Common myeloid progenitor, CD34-positive (primary cell): ENCODE measurements at regions not wholly inside any gene's neighbourhood (a gene's known extent, or its start where the extent isn't known, plus 50 kb on each side); places are given as distances from the start of the nearest gene placed in this dataset.

ENCODE experiments used
- CTCF ChIA-PET: fragments of 350-600 bp; sonication (Branson Sonifier 250); formaldehyde crosslinking; loops from one replicate; lab custom pipeline; 2021; ENCODE audit warnings: antibody characterized with exemption; lab: Charles Lee
- POLR2A ChIA-PET: fragments of 350-600 bp; sonication (Branson Sonifier 250); formaldehyde crosslinking; loops from one replicate; lab custom pipeline; 2021; ENCODE audit warnings: antibody characterized with exemption; lab: Charles Lee
- DNase-seq, 3 donors: peaks; one replicate each; pipeline versions ENCODE4 v3.0.0 to v3.0.0-alpha.2; 2013
- H3K27ac ChIP-seq, 2 experiments: 1 replicate in 1 of 2; 2 replicates in 1 of 2; pipeline ENCODE4 v1.7.0; 2013; ENCODE audit warnings: inconsistent platforms in 2 of 2, low read length in 2 of 2, mild to moderate bottlenecking in 2 of 2, low read depth in 1 of 2, moderate library complexity in 1 of 2; ENCODE audit not compliant: severe bottlenecking in 2 of 2, insufficient read depth in 1 of 2, poor library complexity in 1 of 2
- H3K27me3 ChIP-seq, 5 experiments: replicated peaks in 2 of 5; 1 replicate in 3 of 5; 2 replicates in 2 of 5; pipeline versions ENCODE4 v1.6.1 to v1.7.0; 2013; ENCODE audit warnings: low read length in 4 of 5, mild to moderate bottlenecking in 2 of 5, moderate library complexity in 2 of 5, inconsistent platforms in 1 of 5; ENCODE audit not compliant: insufficient read depth in 5 of 5, control insufficient read depth in 4 of 5
- H3K36me3 ChIP-seq, 4 experiments: 1 replicate in 2 of 4; 2 replicates in 2 of 4; pipeline versions ENCODE4 v1.6.1 to v1.7.0; 2013; ENCODE audit warnings: low read length in 3 of 4, control low read depth in 1 of 4, mild to moderate bottlenecking in 1 of 4; ENCODE audit not compliant: control insufficient read depth in 4 of 4, insufficient read depth in 4 of 4
- H3K4me1 ChIP-seq, 4 experiments: 1 replicate in 3 of 4; 2 replicates in 1 of 4; pipeline versions ENCODE4 v1.6.1 to v1.7.1; 2013; ENCODE audit warnings: low read length in 3 of 4, mild to moderate bottlenecking in 3 of 4, control low read depth in 1 of 4, inconsistent platforms in 1 of 4, moderate library complexity in 1 of 4; ENCODE audit not compliant: control insufficient read depth in 4 of 4, insufficient read depth in 4 of 4; ENCODE audit errors: control extremely low read depth in 1 of 4
- H3K4me3 ChIP-seq, 7 experiments: 1 replicate in 4 of 7; 2 replicates in 3 of 7; pipeline versions ENCODE4 v1.5.1 to v1.7.0; 2013; ENCODE audit warnings: mild to moderate bottlenecking in 7 of 7, low read length in 6 of 7, moderate library complexity in 6 of 7, inconsistent platforms in 2 of 7, low read depth in 2 of 7, control low read depth in 1 of 7; ENCODE audit not compliant: insufficient read depth in 4 of 7, control insufficient read depth in 1 of 7; ENCODE audit errors: extremely low read depth in 1 of 7
- H3K9me3 ChIP-seq, 5 experiments: 1 replicate in 4 of 5; 2 replicates in 1 of 5; pipeline versions ENCODE4 v1.6.1 to v1.7.1; 2013; ENCODE audit warnings: low read length in 4 of 5, mild to moderate bottlenecking in 2 of 5, inconsistent platforms in 1 of 5, low read depth in 1 of 5, moderate library complexity in 1 of 5; ENCODE audit not compliant: control insufficient read depth in 4 of 5, insufficient read depth in 2 of 5; ENCODE audit errors: control extremely low read depth in 1 of 5
- WGBS: methylation state at CpG from one replicate; pipeline ENCODE4 v1.1.5; 2013; ENCODE audit not compliant: insufficient coverage; 5-methylcytosine and 5-hydroxymethylcytosine counted together

DNA sequence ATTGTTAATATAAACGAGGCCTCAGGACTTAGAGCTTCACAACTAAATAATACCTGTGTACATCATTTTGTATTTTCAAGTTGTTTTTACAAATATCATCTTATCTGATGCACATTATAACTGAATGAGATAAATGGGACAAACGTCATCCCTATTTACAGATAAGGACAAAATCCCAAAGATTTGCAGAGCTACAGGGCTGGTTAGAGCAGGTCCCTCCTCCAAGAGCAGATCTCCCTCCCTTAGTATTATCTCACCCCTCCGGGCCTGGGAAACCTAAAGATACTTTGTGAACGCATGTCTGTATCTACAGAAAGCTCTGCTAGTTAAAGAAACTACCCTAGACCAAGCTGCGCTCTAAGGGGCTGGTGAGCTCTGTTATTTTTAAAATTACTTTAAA lies 130.4 kb upstream of the PROKR2 start:
- Histone ChIP-seq H3K27me3 (peaks cover 0 to 14% (median 3%) of the 10 kb centered on the region in 5 experiments), H3K4me1 (no peaks in the 10 kb centered on the region), H3K27ac (no peak overlapping the region), H3K9me3 (no peaks in the 10 kb centered on the region), H3K36me3 (no peaks in the 10 kb centered on the region), H3K4me3 (no peak overlapping the region)
- no peak for DNase-seq
- WGBS = 100% methylated on average over 1 of the region's 5 CpGs
- ChIA-PET CTCF (interaction anchor here (1.2 to 1.3 kb wide), 2 partner anchors 45 to 241 kb away, joined by 4 read pairs; no protein-coding TSS in a partner anchor), POLR2A (no interaction called here)

DNA sequence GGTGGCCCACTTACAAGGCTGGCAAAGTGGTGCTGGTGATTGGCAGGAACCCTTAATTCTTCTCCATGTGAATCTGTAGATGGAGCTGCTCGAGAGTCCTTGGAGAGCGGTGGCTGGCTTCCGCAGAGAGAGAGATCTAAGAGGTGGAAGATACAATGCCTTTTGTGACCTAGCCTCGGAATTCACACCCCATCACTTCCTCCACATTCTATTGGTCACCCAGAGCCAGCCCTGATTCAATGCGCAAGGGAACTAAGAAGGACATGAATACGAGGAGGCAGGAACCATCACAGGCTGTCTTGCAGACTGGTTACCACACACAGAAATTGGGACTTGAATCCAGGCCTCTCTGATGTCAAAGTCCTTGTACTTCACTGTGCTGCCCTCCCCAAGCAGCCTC lies 128.9 kb upstream of the PROKR2 start:
- Histone ChIP-seq H3K9me3 (no peaks in the 10 kb centered on the region), H3K27ac (no peak overlapping the region), H3K27me3 (peaks cover 0 to 16% (median 8%) of the 10 kb centered on the region in 5 experiments), H3K36me3 (no peaks in the 10 kb centered on the region), H3K4me1 (no peaks in the 10 kb centered on the region), H3K4me3 (no peak overlapping the region)
- DNase-seq = no peak
- ChIA-PET CTCF (no interaction called here), POLR2A (no interaction called here)
- WGBS = 90% methylated on average over 2 of the region's 6 CpGs

DNA sequence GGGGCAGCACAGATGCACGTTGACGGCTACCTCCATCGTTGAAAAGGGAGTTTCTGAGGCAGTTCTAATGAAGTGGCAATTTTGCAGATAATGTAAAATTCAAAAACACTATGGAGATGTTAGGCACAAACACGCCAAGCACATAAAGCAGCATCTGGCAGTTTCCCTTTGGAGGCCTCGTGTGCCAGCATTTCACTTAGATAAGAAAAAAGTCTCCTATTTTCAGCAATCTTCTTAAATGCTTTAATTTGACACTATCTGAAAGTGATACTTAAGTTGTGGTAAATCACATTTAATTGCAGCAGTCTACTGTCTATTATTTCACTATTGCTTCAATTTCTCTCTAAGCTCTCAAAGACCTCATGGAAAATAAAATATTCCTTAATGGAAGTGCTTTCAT lies 125.3 kb upstream of the PROKR2 start:
- no CpG with 5 or more reads among the region's 5 CpGs for WGBS

DNA sequence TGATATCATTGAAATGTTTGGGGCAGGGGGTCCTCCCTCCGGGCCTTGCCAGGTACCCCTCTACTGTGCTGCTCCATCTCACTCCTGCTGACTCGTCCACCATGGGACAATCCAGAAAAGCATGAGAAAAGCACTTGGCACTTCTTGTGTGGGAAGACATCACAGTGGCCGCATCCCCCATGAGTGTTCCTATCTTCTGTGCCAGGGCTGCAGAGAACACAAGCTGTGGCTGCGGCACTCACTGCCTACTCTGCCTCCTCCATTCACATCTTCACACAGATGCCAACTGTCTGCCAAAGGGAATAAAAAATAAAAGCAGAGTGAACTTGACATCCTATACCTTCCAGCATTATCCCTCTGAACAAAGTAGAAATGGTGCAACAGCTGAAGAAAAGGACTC lies 117.4 kb upstream of the PROKR2 start:
- H3K36me3 ChIP-seq = no peaks in the 10 kb centered on the region
- 91% methylated on average over 4 of the region's 4 CpGs for WGBS
- H3K9me3 ChIP-seq = peaks cover 2 to 5% (median 3%) of the 10 kb centered on the region in 5 experiments
- no peaks in the 10 kb centered on the region for H3K4me1 ChIP-seq
- ChIA-PET CTCF (no interaction called here), POLR2A (no interaction called here)
- no peak overlapping the region for H3K4me3 ChIP-seq
- no peak for DNase-seq
- H3K27me3 ChIP-seq = peaks cover 0 to 25% (median 4%) of the 10 kb centered on the region in 5 experiments
- H3K27ac ChIP-seq = no peak overlapping the region

More for the DNA sequence above, 125.3 kb upstream of the PROKR2 start:
- H3K27ac ChIP-seq = no peak overlapping the region
- H3K9me3 ChIP-seq = peaks cover 0 to 5% (median 2%) of the 10 kb centered on the region in 5 experiments
- no peaks in the 10 kb centered on the region for H3K36me3 ChIP-seq
- no peaks in the 10 kb centered on the region for H3K4me1 ChIP-seq
- no peak overlapping the region for H3K4me3 ChIP-seq
- no peak for DNase-seq
- H3K27me3 ChIP-seq = peaks cover 0 to 9% (median 4%) of the 10 kb centered on the region in 5 experiments
- ChIA-PET CTCF (interaction anchor here (1.0 to 1.6 kb wide), 2 partner anchors 16 to 86 kb away, joined by 3 read pairs; no protein-coding TSS in a partner anchor), POLR2A (no interaction called here)

DNA sequence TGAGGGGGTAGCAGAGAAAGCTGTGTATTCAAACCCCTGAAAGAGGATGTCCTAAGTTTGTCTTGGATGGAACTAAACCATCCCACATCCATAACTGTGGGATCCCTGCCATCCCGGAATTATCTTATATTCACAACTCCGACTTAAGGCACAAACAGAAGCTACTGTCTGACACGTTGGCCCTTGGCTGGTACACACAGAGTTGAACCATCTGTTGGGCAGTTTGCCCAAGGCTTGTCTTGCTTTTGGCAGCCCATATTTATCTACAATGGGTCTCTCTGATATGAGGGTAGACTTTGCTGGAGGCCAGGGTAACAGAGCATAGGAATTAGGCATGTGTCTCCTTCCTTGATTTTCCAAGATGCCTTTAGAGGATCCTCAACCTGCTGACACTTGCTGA lies 116.6 kb upstream of the PROKR2 start:
- DNase-seq = no peak
- Histone ChIP-seq H3K27me3 (peaks cover 0 to 21% (median 4%) of the 10 kb centered on the region in 5 experiments), H3K36me3 (no peaks in the 10 kb centered on the region), H3K9me3 (peaks cover 2 to 4% (median 2%) of the 10 kb centered on the region in 5 experiments), H3K27ac (no peak overlapping the region), H3K4me3 (no peak overlapping the region), H3K4me1 (no peaks in the 10 kb centered on the region)
- ChIA-PET POLR2A (no interaction called here), CTCF (no interaction called here)
- 91% methylated on average over 3 of the region's 3 CpGs for WGBS

DNA sequence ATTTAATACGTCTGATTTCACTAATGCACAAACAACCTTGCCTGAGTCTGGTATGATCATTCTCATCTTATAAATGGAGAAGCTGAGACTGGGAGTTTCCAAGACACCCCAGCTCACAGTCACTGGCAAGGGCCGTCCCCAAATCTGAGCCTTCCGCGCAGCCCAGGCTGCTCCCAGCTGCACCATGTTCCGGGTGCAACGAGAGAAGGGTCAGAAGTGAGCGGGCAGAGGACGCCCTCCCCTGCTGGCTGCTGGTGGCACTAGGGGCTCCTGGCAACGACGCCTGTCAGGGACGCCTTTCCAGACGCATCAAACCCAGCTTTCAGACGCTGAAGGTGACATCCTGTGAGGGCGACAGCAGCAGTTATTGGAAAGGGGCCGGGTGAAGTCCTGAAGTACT lies 115.3 kb upstream of the PROKR2 start:
- Histone ChIP-seq H3K4me3 (no peak overlapping the region), H3K27ac (no peak overlapping the region), H3K4me1 (no peaks in the 10 kb centered on the region), H3K27me3 (peaks cover 0 to 21% (median 4%) of the 10 kb centered on the region in 5 experiments), H3K9me3 (peaks cover 0 to 3% (median 0%) of the 10 kb centered on the region in 5 experiments), H3K36me3 (no peaks in the 10 kb centered on the region)
- CTCF ChIA-PET = interaction anchor here (1.2 kb wide), 1 partner anchor 17 kb away, joined by 3 read pairs; no protein-coding TSS in a partner anchor
- POLR2A ChIA-PET = no interaction called here
- no peak for DNase-seq
- 96% methylated on average over 14 of the region's 15 CpGs for WGBS

DNA sequence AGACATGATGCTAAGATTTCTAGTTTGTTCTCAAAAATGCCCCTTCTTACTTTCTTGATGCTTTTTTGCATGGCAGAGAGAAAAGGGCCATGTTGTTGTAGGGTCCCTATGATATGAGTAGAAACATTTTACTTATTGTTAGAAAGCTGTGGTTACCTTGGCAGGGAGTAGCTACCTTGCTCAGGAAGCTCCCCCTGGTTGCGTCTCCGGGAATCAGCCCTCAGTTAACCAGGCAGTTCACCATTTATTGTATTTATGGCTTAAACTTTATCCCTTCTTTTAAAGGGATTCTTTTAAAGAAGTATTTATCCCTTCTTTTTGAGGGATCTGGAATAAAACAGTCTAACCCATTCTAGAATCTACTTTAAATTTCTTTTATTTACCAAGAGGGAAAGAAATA lies 113.9 kb upstream of the PROKR2 start:
- DNase-seq = no peak
- Histone ChIP-seq H3K27ac (no peak overlapping the region), H3K4me1 (no peaks in the 10 kb centered on the region), H3K36me3 (no peaks in the 10 kb centered on the region), H3K27me3 (peaks cover 0 to 21% (median 3%) of the 10 kb centered on the region in 5 experiments), H3K9me3 (peaks cover 0 to 6% (median 0%) of the 10 kb centered on the region in 5 experiments), H3K4me3 (no peak overlapping the region)
- ChIA-PET CTCF (no interaction called here), POLR2A (no interaction called here)
- WGBS = no CpG with 5 or more reads among the region's 2 CpGs
